Prostate gland (tissue), 2 donors: ENCODE measurements at regions not wholly inside any gene's neighbourhood (a gene's known extent, or its start where the extent isn't known, plus 50 kb on each side); places are given as distances from the start of the nearest gene placed in this dataset.

Experiments used
- DNase-seq: peaks from one replicate; pipeline ENCODE4 v3.0.0-alpha.2; 2019; ENCODE audit warnings: low spot score
- H3K27ac ChIP-seq, 2 donors: fragments of 200-600 bp; sonication (generic); 2 replicates each; pipeline ENCODE4 v1.5.1; 2017 to 2019
- H3K27me3 ChIP-seq: fragments of 200-600 bp; sonication (generic); replicated peaks from 2 replicates; pipeline ENCODE4 v1.5.1; 2019; ENCODE audit not compliant: insufficient read depth
- H3K36me3 ChIP-seq, 2 donors: fragments of 200-600 bp; sonication (generic); 1 replicate in 1 of 2; 2 replicates in 1 of 2; pipeline versions ENCODE4 v1.5.1 to v1.8.1; 2017 to 2019
- H3K4me1 ChIP-seq: fragments of 200-600 bp; sonication (generic); replicated peaks from 2 replicates; pipeline ENCODE4 v1.5.1; 2019
- H3K4me3 ChIP-seq, 2 donors: fragments of 200-600 bp; sonication (generic); 2 replicates each; pipeline ENCODE4 v1.5.1; 2017 to 2019
- H3K9me3 ChIP-seq: fragments of 200-600 bp; sonication (generic); 2 replicates; pipeline ENCODE4 v1.5.1; 2017
- POLR2A ChIP-seq: fragments of 450-650 bp; IDR thresholded peaks from one replicate; pipeline ENCODE4 v1.6.1; 2016; ENCODE audit warnings: antibody characterized with exemption, mild to moderate bottlenecking
- POLR2AphosphoS5 ChIP-seq: sonication (generic); formaldehyde crosslinking; IDR thresholded peaks from one replicate; pipeline ENCODE4 v1.6.1; 2017; ENCODE audit warnings: antibody characterized with exemption
- WGBS: methylation state at CpG from one replicate; pipeline ENCODE4 v1.1.5; 2018; 5-methylcytosine and 5-hydroxymethylcytosine counted together
- intact Hi-C: fragments of 100-400 bp; cut with DNase I; formaldehyde crosslinking; loops from one replicate; pipeline ENCODE4 v1.14.2; 2022
- TF ChIP-seq, protein P1 (sequence below), 4 experiments: fragments of 200-600 bp in 2 of 4; fragments of 450-650 bp in 2 of 4; sonication (generic) in 2 of 4; IDR thresholded peaks; 1 replicate in 3 of 4; 2 replicates in 1 of 4; pipeline ENCODE4 v1.5.1; 2016 to 2019; ENCODE audit warnings: antibody characterized with exemption in 4 of 4, mild to moderate bottlenecking in 2 of 4, moderate library complexity in 2 of 4

DNA sequence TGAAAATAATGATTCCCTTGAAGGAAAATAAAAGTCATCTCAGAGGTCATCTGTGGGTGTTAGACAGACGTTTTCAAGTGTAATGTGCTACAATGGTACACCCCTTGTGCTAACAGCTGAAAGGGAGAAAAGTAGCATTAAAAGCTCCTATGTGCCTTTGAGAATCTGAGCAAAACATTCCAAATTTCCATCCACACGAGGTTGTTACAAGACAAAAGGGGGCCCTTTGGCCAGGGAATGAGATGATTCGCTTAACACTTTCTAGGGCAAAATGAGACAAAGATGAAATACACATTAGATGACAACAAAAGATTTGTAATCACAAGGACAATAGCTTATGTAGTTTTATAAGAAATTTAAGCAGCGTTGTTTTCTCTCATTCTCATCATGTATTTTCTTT lies 303.6 kb downstream of the LMX1A start:
- Histone ChIP-seq H3K36me3 (no peaks in the 10 kb centered on the region), H3K27me3 (no peaks in the 10 kb centered on the region), H3K9me3 (no peaks in the 10 kb centered on the region), H3K4me1 (no peaks in the 10 kb centered on the region), H3K4me3 (no peak overlapping the region), H3K27ac (no peak overlapping the region)
- WGBS: 65% methylated on average over 4 of the region's 4 CpGs
- no peak for DNase-seq
- TF ChIP-seq, protein P1, sequence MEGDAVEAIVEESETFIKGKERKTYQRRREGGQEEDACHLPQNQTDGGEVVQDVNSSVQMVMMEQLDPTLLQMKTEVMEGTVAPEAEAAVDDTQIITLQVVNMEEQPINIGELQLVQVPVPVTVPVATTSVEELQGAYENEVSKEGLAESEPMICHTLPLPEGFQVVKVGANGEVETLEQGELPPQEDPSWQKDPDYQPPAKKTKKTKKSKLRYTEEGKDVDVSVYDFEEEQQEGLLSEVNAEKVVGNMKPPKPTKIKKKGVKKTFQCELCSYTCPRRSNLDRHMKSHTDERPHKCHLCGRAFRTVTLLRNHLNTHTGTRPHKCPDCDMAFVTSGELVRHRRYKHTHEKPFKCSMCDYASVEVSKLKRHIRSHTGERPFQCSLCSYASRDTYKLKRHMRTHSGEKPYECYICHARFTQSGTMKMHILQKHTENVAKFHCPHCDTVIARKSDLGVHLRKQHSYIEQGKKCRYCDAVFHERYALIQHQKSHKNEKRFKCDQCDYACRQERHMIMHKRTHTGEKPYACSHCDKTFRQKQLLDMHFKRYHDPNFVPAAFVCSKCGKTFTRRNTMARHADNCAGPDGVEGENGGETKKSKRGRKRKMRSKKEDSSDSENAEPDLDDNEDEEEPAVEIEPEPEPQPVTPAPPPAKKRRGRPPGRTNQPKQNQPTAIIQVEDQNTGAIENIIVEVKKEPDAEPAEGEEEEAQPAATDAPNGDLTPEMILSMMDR (IDR thresholded peaks at IDR 0.05): no peak
- TF ChIP-seq POLR2AphosphoS5 (no peak), POLR2A (no peak)
- intact Hi-C loops: no loop called here

DNA sequence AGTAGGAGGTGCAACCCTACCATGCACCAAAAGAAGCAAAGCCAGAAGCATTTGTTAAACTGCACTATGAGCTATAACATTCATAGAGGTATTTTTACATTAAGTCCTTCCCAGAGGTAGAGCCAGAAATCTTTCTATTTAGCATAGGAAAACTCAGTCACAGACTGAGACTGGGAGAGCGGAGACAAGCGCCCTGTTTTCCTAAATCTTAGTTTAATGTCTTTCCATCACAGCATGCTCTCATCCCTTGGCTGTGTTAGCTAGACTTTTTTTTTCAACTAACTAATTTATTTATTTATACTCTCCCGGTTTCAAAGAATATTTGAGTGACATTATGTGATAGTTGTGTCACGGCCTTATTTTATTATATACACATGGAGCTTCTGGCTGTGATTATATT lies 304.1 kb downstream of the LMX1A start:
- TF ChIP-seq, protein P1 (IDR thresholded peaks at IDR 0.05): no peak
- TF ChIP-seq POLR2AphosphoS5: no peak
- TF ChIP-seq POLR2A: no peak
- intact Hi-C loops: no loop called here
- Histone ChIP-seq H3K4me3 (no peak overlapping the region), H3K36me3 (no peaks in the 10 kb centered on the region), H3K27me3 (no peaks in the 10 kb centered on the region), H3K27ac (no peak overlapping the region), H3K9me3 (no peaks in the 10 kb centered on the region), H3K4me1 (no peaks in the 10 kb centered on the region)
- WGBS: 69% methylated on average over 4 of the region's 4 CpGs
- no peak for DNase-seq

DNA sequence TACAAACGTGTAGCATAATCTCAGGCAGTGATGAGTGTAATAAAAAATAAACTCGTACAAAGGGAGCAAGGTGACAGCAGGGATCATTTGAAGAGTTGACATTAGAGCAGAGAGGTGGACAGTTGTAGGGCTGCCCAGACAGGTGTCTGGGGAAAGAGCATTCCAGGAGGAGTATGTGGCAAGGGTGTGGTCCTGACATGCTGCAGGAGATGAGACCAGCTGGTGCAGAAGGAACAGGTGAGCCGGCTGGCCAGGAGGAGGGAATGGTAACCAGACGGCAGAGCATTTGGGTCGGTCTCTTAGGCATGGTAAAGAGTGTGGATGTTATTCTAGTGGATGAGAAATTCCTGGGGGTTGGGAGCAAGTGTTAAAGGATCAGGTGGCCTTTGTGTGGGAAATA lies 306.3 kb downstream of the LMX1A start:
- H3K4me1 ChIP-seq: no peaks in the 10 kb centered on the region
- TF ChIP-seq POLR2AphosphoS5 (no peak), POLR2A (no peak)
- TF ChIP-seq, protein P1 (IDR thresholded peaks at IDR 0.05): no peak
- no peaks in the 10 kb centered on the region for H3K9me3 ChIP-seq
- H3K36me3 ChIP-seq: no peaks in the 10 kb centered on the region
- no peaks in the 10 kb centered on the region for H3K27me3 ChIP-seq
- H3K4me3 ChIP-seq: no peak overlapping the region
- WGBS: 48% methylated on average over 5 of the region's 5 CpGs
- H3K27ac ChIP-seq: no peak overlapping the region
- intact Hi-C loops: no loop called here
- no peak for DNase-seq

DNA sequence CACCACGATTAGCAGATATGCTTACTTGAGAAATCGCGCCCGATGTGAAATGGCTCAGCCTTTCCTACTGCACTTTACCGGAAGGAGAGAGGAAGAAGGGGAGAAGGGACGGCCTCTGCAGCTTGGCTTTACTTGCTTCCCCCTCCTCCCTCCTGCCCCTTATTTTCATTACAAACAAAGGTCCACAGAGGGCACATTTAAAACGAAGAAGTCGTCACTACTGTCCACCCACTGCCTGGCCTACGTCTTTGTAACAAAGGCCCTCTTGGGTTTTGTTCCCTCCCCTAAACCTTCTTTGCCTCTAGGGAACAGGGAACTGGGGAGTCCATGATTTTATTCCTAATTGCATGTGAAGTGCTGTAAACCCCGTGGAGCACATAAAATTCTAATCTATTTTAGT lies 308.5 kb downstream of the LMX1A start:
- H3K36me3 ChIP-seq: no peaks in the 10 kb centered on the region
- no peak overlapping the region for H3K4me3 ChIP-seq
- H3K27me3 ChIP-seq: no peaks in the 10 kb centered on the region
- no peaks in the 10 kb centered on the region for H3K9me3 ChIP-seq
- WGBS: 74% methylated on average over 10 of the region's 10 CpGs
- H3K27ac ChIP-seq: no peak overlapping the region
- no peaks in the 10 kb centered on the region for H3K4me1 ChIP-seq
- intact Hi-C loops: no loop called here
- no peak for DNase-seq
- TF ChIP-seq, protein P1 (IDR thresholded peaks at IDR 0.05): no peak
- TF ChIP-seq POLR2A (no peak), POLR2AphosphoS5 (no peak)

DNA sequence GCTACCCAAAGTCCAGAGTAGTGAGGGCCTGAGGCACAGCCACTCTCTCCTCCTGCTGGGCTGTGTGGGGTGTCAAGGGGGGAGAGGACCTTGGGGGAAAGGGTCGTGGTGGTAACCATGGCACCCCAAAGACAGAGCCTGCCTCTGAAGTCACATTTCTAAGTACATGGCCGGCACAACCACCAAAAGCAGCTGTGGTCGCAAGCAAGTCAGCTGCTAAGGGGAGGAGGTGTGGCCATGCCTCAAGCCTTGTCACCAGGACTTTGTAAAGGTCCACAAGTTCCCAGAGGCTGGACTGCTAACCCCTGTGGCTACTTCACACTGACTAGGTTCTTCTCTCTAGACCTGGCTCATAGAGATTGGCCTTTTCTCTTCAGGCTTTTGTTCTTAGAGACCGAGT lies 310.6 kb downstream of the LMX1A start:
- WGBS: 90% methylated on average over 4 of the region's 4 CpGs
- intact Hi-C loops: no loop called here
- DNase-seq: no peak
- no peaks in the 10 kb centered on the region for H3K4me1 ChIP-seq
- TF ChIP-seq POLR2A (no peak), POLR2AphosphoS5 (no peak)
- TF ChIP-seq, protein P1 (IDR thresholded peaks at IDR 0.05): no peak
- no peaks in the 10 kb centered on the region for H3K9me3 ChIP-seq
- H3K36me3 ChIP-seq: no peaks in the 10 kb centered on the region
- no peak overlapping the region for H3K27ac ChIP-seq
- no peak overlapping the region for H3K4me3 ChIP-seq
- no peaks in the 10 kb centered on the region for H3K27me3 ChIP-seq
